Loucy (cell line): ENCODE measurements at regions not wholly inside any gene's neighbourhood (a gene's known extent, or its start where the extent isn't known, plus 50 kb on each side); places are given as distances from the start of the nearest gene placed in this dataset.

ENCODE experiments used
- H2AFZ ChIP-seq: fragments of 200-600 bp; sonication (generic); 2 replicates; pipeline ENCODE4 v1.6.0; 2016; ENCODE audit warnings: antibody characterized with exemption, mild to moderate bottlenecking, low read length, moderate library complexity
- H3F3A ChIP-seq: fragments of 200-600 bp; 2 replicates; pipeline ENCODE4 v1.6.0; 2016; ENCODE audit warnings: antibody characterized with exemption, low read depth, mild to moderate bottlenecking
- H3K27me3 ChIP-seq: fragments of 200-600 bp; sonication (generic); 2 replicates; pipeline ENCODE4 v1.6.1; 2014; ENCODE audit warnings: low read length, mild to moderate bottlenecking; ENCODE audit not compliant: insufficient read depth, poor library complexity, severe bottlenecking
- H3K36me3 ChIP-seq: fragments of 200-600 bp; sonication (generic); 2 replicates; pipeline ENCODE4 v1.6.1; 2016; ENCODE audit warnings: low read length; ENCODE audit not compliant: insufficient read depth
- H3K4me1 ChIP-seq: fragments of 200-600 bp; sonication (generic); 2 replicates; pipeline ENCODE4 v1.5.1; 2014; ENCODE audit warnings: low read length, mild to moderate bottlenecking; ENCODE audit not compliant: insufficient read depth, poor library complexity, severe bottlenecking
- H3K4me2 ChIP-seq: fragments of 200-600 bp; sonication (generic); 2 replicates; pipeline ENCODE4 v1.6.0; 2014; ENCODE audit warnings: antibody characterized with exemption, low read length, low read depth, mild to moderate bottlenecking; ENCODE audit not compliant: poor library complexity, severe bottlenecking
- H3K4me3 ChIP-seq: fragments of 200-600 bp; sonication (generic); 2 replicates; pipeline ENCODE4 v1.5.1; 2014; ENCODE audit warnings: low read length, mild to moderate bottlenecking, mixed read lengths; ENCODE audit not compliant: poor library complexity, severe bottlenecking
- H3K79me2 ChIP-seq: fragments of 200-600 bp; sonication (generic); 2 replicates; pipeline ENCODE4 v1.6.1; 2014; ENCODE audit warnings: low read length; ENCODE audit not compliant: insufficient read depth
- H3K9ac ChIP-seq: fragments of 200-600 bp; sonication (generic); 2 replicates; pipeline ENCODE4 v1.6.0; 2014; ENCODE audit warnings: mild to moderate bottlenecking, low read depth, low read length, moderate library complexity; ENCODE audit not compliant: poor library complexity, severe bottlenecking
- H3K9me2 ChIP-seq: fragments of 200-600 bp; sonication (generic); replicated peaks from 2 replicates; pipeline ENCODE4 v1.6.1; 2016; ENCODE audit warnings: low read depth, low read length, mixed read lengths
- H3K9me3 ChIP-seq: fragments of 200-600 bp; sonication (generic); 2 replicates; pipeline ENCODE4 v1.6.1; 2014; ENCODE audit warnings: mild to moderate bottlenecking, antibody characterized with exemption, low read length, low read depth; ENCODE audit not compliant: insufficient read depth
- H4K20me1 ChIP-seq: fragments of 200-600 bp; sonication (generic); 2 replicates; pipeline ENCODE4 v1.6.0; 2014; ENCODE audit warnings: antibody characterized with exemption, low read length, mild to moderate bottlenecking; ENCODE audit not compliant: insufficient read depth, poor library complexity, severe bottlenecking
- EZH2phosphoT487 ChIP-seq: fragments of 200-600 bp; IDR thresholded peaks from 2 replicates; pipeline ENCODE4 v1.6.1; 2018; ENCODE audit warnings: antibody characterized with exemption, mild to moderate bottlenecking, moderate library complexity, borderline replicate concordance
- TF ChIP-seq, protein P1 (sequence below): fragments of 200-600 bp; sonication (generic); conservative IDR thresholded peaks from 2 replicates; pipeline ENCODE4 v1.5.1; 2014; ENCODE audit warnings: mild to moderate bottlenecking, antibody characterized with exemption, low read length

DNA sequence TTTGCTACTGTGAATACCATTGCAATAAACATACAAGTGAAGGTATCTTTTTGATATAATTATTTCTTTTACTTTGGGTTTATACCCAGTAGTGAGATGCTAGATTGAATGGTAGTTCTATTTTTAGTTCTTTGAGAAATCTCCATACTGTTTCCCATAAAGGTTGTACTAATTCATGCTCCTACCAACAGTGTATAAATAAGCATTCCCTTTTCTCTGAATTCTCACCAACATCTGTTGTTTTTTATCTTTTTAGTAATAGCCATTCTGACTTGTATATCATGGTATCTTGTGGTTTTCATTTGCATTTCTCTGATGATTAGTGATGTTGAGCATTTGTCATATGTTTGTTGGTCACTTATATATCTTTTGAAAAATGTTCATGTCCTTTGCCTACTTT, 183.6 kb upstream of the LRFN2 start:
- H2AFZ ChIP-seq = no peak overlapping the region
- H3K4me3 ChIP-seq = no peak overlapping the region
- H3K36me3 ChIP-seq = no peaks in the 10 kb centered on the region
- no peaks in the 10 kb centered on the region for H3K4me1 ChIP-seq
- H3K4me2 ChIP-seq = no peak overlapping the region
- no peaks in the 10 kb centered on the region for H4K20me1 ChIP-seq
- no peak overlapping the region for H3K9ac ChIP-seq
- no peaks in the 10 kb centered on the region for H3F3A ChIP-seq
- TF ChIP-seq, protein P1, sequence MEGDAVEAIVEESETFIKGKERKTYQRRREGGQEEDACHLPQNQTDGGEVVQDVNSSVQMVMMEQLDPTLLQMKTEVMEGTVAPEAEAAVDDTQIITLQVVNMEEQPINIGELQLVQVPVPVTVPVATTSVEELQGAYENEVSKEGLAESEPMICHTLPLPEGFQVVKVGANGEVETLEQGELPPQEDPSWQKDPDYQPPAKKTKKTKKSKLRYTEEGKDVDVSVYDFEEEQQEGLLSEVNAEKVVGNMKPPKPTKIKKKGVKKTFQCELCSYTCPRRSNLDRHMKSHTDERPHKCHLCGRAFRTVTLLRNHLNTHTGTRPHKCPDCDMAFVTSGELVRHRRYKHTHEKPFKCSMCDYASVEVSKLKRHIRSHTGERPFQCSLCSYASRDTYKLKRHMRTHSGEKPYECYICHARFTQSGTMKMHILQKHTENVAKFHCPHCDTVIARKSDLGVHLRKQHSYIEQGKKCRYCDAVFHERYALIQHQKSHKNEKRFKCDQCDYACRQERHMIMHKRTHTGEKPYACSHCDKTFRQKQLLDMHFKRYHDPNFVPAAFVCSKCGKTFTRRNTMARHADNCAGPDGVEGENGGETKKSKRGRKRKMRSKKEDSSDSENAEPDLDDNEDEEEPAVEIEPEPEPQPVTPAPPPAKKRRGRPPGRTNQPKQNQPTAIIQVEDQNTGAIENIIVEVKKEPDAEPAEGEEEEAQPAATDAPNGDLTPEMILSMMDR = no peak
- no peak for TF ChIP-seq EZH2phosphoT487
- H3K9me2 ChIP-seq = no peaks in the 10 kb centered on the region
- no peaks in the 10 kb centered on the region for H3K79me2 ChIP-seq
- H3K27me3 ChIP-seq = no peaks in the 10 kb centered on the region
- H3K9me3 ChIP-seq = no peaks in the 10 kb centered on the region

DNA sequence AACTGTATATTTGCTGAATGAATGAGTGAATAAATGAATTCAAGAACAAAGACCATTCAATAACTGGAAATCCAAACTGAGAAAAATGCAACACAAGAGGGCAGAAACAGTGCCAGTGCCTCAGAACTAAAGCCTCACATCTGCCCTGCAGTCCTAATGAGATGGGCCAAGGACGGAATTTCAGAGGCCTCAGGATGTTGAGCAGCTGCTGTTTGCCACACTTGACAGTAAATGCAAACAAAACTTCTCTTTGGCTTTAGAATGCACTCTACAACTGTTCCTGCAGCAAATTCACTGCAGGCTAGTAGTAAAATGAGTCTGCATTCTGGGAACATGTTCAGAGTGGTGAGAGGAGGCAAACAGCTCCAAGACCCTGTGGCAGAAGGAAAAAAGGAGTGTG, 177.6 kb upstream of the LRFN2 start:
- H3K9ac ChIP-seq = no peak overlapping the region
- H3K4me3 ChIP-seq = no peak overlapping the region
- H3K9me3 ChIP-seq = no peaks in the 10 kb centered on the region
- H3F3A ChIP-seq = no peaks in the 10 kb centered on the region
- no peaks in the 10 kb centered on the region for H3K9me2 ChIP-seq
- H4K20me1 ChIP-seq = no peaks in the 10 kb centered on the region
- H3K4me2 ChIP-seq = no peak overlapping the region
- no peaks in the 10 kb centered on the region for H3K36me3 ChIP-seq
- H3K4me1 ChIP-seq = no peaks in the 10 kb centered on the region
- H3K79me2 ChIP-seq = no peaks in the 10 kb centered on the region
- H3K27me3 ChIP-seq = no peaks in the 10 kb centered on the region
- TF ChIP-seq EZH2phosphoT487 = no peak
- TF ChIP-seq, protein P1 = no peak
- no peak overlapping the region for H2AFZ ChIP-seq

DNA sequence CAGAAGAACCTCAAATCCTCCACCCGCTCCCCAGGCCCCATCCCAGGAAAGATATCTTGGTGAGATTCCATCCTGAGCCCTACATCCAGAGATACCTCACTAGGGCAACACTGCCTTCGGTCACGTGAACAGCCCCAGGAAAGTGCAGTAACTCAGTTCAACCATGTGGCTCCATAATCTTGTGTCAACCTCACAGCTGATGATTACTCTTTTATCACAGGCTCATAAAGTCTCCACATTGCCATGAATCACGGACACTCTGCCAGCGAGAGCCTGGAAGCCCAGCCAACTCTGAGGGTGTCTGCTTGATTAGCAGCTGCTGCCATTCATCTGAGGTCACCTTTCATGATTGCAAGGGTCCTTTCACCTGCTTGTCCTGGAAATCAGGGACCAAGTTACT, 175.8 kb upstream of the LRFN2 start:
- Histone ChIP-seq H3K4me2 (no peak overlapping the region), H3K36me3 (no peaks in the 10 kb centered on the region), H3K9ac (no peak overlapping the region), H2AFZ (no peak overlapping the region), H3K4me3 (no peak overlapping the region), H3K79me2 (no peaks in the 10 kb centered on the region), H3K9me2 (no peaks in the 10 kb centered on the region), H4K20me1 (no peaks in the 10 kb centered on the region), H3K9me3 (no peaks in the 10 kb centered on the region), H3F3A (no peaks in the 10 kb centered on the region), H3K27me3 (no peaks in the 10 kb centered on the region), H3K4me1 (no peaks in the 10 kb centered on the region)
- no peak for TF ChIP-seq EZH2phosphoT487
- TF ChIP-seq, protein P1 = no peak
